Embryonic facial prominence (tissue), 1 donor: ENCODE measurements at regions not wholly inside any gene's neighbourhood (a gene's known extent, or its start where the extent isn't known, plus 50 kb on each side); places are given as distances from the start of the nearest gene placed in this dataset.
A peak's percentile ranks its signal among the peaks of the same experiment; 100 is the strongest.
"Not testable (repeated sequence)": the region's sequence is repeated elsewhere in the genome, so short reads cannot be mapped to it uniquely, and the experiment has no call there.

ENCODE experiments used
- DNase-seq: peaks from one replicate; pipeline ENCODE4 v3.0.0-alpha.2; 2016; ENCODE audit errors: extremely low spot score

- no peak for DNase-seq
These were observed 124.8 kb upstream of the SLC1A3 start for GRCh38 chr5:36481454-36482120.

- no peak for DNase-seq
These were observed 123.6 kb upstream of the SLC1A3 start for GRCh38 chr5:36482812-36483211.

GRCh38 chr5:36489505-36489904 lies 116.9 kb upstream of the SLC1A3 start:
- DNase-seq: no peak

GRCh38 chr5:36491856-36492255 lies 114.5 kb upstream of the SLC1A3 start:
- no peak for DNase-seq

- DNase-seq: no peak
These were observed 113.3 kb upstream of the SLC1A3 start for GRCh38 chr5:36492984-36493654.

- no peak for DNase-seq
These were observed 112.4 kb upstream of the SLC1A3 start for GRCh38 chr5:36494028-36494427.

- DNase-seq: no peak
These were observed 111.4 kb upstream of the SLC1A3 start for GRCh38 chr5:36494841-36495601.

- no peak for DNase-seq
These were observed 110.8 kb upstream of the SLC1A3 start for GRCh38 chr5:36495611-36496010.

- DNase-seq: no peak
These were observed 109.9 kb upstream of the SLC1A3 start for GRCh38 chr5:36496471-36496870.

GRCh38 chr5:36502608-36503007 lies 103.8 kb upstream of the SLC1A3 start:
- peak; percentile 52 for DNase-seq

GRCh38 chr5:36505021-36505420 lies 101.4 kb upstream of the SLC1A3 start:
- no peak for DNase-seq

- DNase-seq: no peak
These were observed 99.0 kb upstream of the SLC1A3 start for GRCh38 chr5:36507332-36507952.

GRCh38 chr5:36508331-36508730 lies 98.1 kb upstream of the SLC1A3 start:
- not testable (repeated sequence) for DNase-seq

- DNase-seq: not testable (repeated sequence)
These were observed 92.8 kb upstream of the SLC1A3 start for GRCh38 chr5:36513647-36514046.

- no peak for DNase-seq
These were observed 86.5 kb upstream of the SLC1A3 start for GRCh38 chr5:36519881-36520280.

- DNase-seq: no peak
These were observed 85.2 kb upstream of the SLC1A3 start for GRCh38 chr5:36521219-36521618.

GRCh38 chr5:36521838-36522745 lies 84.3 kb upstream of the SLC1A3 start:
- DNase-seq: no peak

GRCh38 chr5:36522746-36523065 lies 83.7 kb upstream of the SLC1A3 start:
- no peak for DNase-seq

- DNase-seq: no peak
These were observed 83.0 kb upstream of the SLC1A3 start for GRCh38 chr5:36523450-36523849.

- no peak for DNase-seq
These were observed 82.5 kb upstream of the SLC1A3 start for GRCh38 chr5:36523926-36524325.

- DNase-seq: no peak
These were observed 79.9 kb upstream of the SLC1A3 start for GRCh38 chr5:36526537-36526936.
